Activated T-helper 2 cell treated with anti-CD3 and anti-CD28 coated beads, Interferon-gamma antibody, Interleukin-2, Interleukin-4, amounts not matched to agents 10 μg/mL and 5 μg/mL and 100 μg/mL, durations not matched to agents 14 hours and 24 hours and 36 hours (primary cell): ENCODE measurements at regions not wholly inside any gene's neighbourhood (a gene's known extent, or its start where the extent isn't known, plus 50 kb on each side); places are given as distances from the start of the nearest gene placed in this dataset.

Experiments
- DNase-seq: peaks from one replicate; pipeline ENCODE4 v3.0.0; 2021; ENCODE audit warnings: low spot score
- H3K27ac Mint-ChIP-seq: one replicate; pipeline ENCODE4 v1.8.0; 2021; ENCODE audit warnings: mixed read lengths
- H3K27me3 Mint-ChIP-seq: one replicate; pipeline ENCODE4 v1.8.0; 2021; ENCODE audit warnings: low read depth, mixed read lengths
- H3K36me3 Mint-ChIP-seq: one replicate; pipeline ENCODE4 v1.8.0; 2021; ENCODE audit warnings: low read depth, mixed read lengths
- H3K4me1 Mint-ChIP-seq: one replicate; pipeline ENCODE4 v1.8.0; 2021; ENCODE audit warnings: low read depth, mixed read lengths
- H3K4me3 Mint-ChIP-seq: one replicate; pipeline ENCODE4 v1.8.0; 2021; ENCODE audit warnings: low read depth, mild to moderate bottlenecking, moderate library complexity, mixed read lengths
- H3K9me3 Mint-ChIP-seq: one replicate; pipeline ENCODE4 v1.8.0; 2021; ENCODE audit warnings: mixed read lengths
- intact Hi-C: fragments of 100-400 bp; cut with micrococcal nuclease; formaldehyde crosslinking; loops from one replicate; pipeline ENCODE4 v1.15.1; 2023

DNA sequence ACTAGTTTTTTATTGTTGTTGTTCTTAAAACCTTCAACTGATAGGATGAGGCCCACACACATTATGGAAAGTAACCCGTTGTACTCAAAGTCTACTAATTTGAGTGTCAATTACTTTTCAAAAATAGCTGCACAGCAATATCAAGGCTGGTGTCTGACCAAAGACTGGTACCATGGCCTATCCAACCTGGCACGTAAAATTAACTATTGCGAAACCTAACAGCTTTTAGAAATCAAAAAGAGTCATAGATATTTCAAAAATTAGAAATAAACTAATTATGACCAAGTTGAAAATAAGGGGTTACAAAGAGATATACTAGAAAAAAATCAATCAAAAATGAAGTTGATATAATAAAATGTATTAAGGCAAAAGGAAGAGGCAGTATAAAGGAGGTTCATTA, 501.5 kb upstream of the SLC8A1 start:
- Mint-ChIP-seq H3K27ac (no peak overlapping the region), H3K4me3 (no peak overlapping the region), H3K9me3 (no peaks in the 10 kb centered on the region), H3K27me3 (no peaks in the 10 kb centered on the region), H3K36me3 (no peaks in the 10 kb centered on the region), H3K4me1 (no peaks in the 10 kb centered on the region)
- no peak for DNase-seq
- intact Hi-C loops = no loop called here

DNA sequence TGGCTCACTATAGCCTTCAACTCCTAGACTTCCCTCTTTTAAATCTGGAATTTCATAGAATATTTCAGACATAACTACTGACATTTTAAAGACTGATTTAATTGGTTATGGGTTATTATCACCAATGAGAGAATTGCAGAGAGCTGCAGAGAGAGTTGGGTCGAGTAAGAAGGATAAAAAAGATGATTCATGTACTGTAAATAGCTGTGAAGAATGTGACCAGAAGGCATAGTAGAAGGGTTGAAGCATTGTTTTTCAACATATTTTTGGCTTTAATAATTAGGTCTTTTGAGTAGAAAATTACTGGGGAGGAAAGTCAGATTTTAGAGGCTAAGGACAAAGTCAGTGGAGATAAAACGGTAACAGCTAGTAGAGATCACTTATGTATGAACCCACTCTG, 503.2 kb upstream of the SLC8A1 start:
- no peak for DNase-seq
- H3K27ac Mint-ChIP-seq = no peak overlapping the region
- no peaks in the 10 kb centered on the region for H3K4me1 Mint-ChIP-seq
- H3K27me3 Mint-ChIP-seq = no peaks in the 10 kb centered on the region
- no peaks in the 10 kb centered on the region for H3K9me3 Mint-ChIP-seq
- H3K4me3 Mint-ChIP-seq = no peak overlapping the region
- intact Hi-C loops = no loop called here
- no peaks in the 10 kb centered on the region for H3K36me3 Mint-ChIP-seq

DNA sequence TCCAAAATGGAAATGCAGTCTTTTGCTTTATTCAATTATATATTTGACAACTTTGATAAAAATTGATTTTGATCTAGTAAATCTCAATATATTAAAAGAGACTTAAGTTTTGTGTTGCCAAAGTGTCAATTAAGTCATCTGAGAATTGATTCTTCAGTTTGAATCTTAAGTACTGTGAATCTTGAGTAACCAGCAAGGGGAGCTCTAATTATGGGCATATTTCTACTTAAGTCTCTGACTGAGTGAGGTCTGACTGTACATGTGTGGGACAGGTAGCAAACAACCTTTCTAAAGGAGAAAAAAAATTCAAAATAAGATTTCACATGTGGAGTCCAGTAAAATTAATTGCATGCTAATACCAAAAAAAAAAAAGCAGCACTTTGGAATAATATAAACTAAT, 503.7 kb upstream of the SLC8A1 start:
- no peaks in the 10 kb centered on the region for H3K36me3 Mint-ChIP-seq
- H3K9me3 Mint-ChIP-seq = no peaks in the 10 kb centered on the region
- no peaks in the 10 kb centered on the region for H3K27me3 Mint-ChIP-seq
- no peak overlapping the region for H3K4me3 Mint-ChIP-seq
- DNase-seq = no peak
- H3K4me1 Mint-ChIP-seq = no peaks in the 10 kb centered on the region
- intact Hi-C loops = no loop called here
- H3K27ac Mint-ChIP-seq = no peak overlapping the region

DNA sequence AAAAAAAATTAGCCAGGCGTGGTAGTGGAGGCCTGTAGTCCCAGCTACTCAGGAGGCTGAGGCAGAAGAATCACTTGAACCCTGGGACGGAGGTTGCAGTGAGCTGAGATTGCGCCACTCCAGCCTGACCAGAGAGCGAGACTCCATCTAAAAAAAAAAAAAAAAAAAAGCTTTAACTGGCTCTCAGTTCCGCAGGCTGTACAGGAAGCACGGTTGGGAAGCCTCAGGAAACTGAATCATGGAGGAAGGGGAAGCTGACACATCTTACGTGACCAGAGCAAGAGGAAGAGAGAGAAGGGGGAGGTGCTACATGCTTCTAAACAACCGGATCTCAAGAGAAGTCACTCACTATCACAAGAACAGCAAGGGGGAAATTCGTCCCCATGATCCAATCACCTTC, 505.6 kb upstream of the SLC8A1 start:
- H3K4me1 Mint-ChIP-seq = no peaks in the 10 kb centered on the region
- no peak for DNase-seq
- intact Hi-C loops = no loop called here
- H3K4me3 Mint-ChIP-seq = no peak overlapping the region
- no peaks in the 10 kb centered on the region for H3K36me3 Mint-ChIP-seq
- H3K27ac Mint-ChIP-seq = no peak overlapping the region
- H3K9me3 Mint-ChIP-seq = no peaks in the 10 kb centered on the region
- H3K27me3 Mint-ChIP-seq = no peaks in the 10 kb centered on the region

DNA sequence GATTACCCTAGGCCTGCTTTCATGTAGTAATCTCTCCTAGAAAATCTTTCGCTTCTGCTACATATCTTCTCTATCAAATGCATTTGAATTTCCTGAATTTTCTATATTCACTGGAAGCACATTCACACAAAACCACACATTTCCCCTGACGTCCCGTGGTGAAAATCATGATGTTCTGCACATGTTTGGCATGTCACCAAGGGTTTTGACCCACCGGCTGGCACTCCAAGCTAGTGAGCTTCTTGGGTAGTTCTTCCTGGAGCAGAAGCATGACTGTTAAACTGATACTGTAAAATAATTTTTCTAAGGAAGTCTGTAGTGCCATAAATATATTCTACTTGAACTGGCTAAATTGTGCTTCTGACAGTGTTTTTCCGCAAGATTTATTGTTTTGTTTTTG, 510.1 kb upstream of the SLC8A1 start:
- no peak overlapping the region for H3K4me3 Mint-ChIP-seq
- no peaks in the 10 kb centered on the region for H3K36me3 Mint-ChIP-seq
- H3K27ac Mint-ChIP-seq = no peak overlapping the region
- intact Hi-C loops = no loop called here
- no peaks in the 10 kb centered on the region for H3K27me3 Mint-ChIP-seq
- no peaks in the 10 kb centered on the region for H3K4me1 Mint-ChIP-seq
- no peaks in the 10 kb centered on the region for H3K9me3 Mint-ChIP-seq
- no peak for DNase-seq

DNA sequence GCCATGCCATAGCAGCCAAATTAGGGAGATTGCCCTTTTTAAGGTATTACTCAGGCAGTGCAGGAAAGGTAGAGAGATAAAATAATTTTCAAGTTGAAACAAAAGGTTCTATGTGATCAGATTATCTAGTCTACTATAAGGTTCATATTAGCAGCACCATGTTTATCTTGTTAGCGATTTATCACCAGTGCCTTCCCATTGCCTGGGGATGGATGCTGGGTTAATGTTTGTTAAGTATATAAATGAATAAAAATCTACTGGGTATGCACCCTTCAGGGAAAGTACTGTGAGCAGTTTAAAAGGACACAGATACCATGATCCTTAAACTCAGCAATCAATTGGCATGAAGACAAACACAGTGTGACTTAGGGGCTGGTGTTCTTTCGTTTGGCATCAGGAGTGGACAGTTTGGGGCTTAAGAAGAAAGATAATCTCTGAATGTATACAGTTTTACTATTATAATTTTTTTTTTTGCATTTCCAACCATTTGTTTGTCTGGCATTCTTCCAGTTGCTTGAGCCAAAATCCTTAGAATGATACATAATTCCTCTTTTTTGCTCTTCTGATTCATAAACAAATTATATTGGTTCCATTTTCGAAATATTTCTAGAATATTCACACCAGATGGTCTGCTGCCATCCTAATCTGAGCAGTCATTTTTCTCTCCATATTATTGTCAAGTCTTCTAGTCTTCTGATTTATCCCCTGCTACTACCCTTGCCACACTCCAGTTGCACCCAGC, 512.8 kb upstream of the SLC8A1 start:
- no peaks in the 10 kb centered on the region for H3K27me3 Mint-ChIP-seq
- peaks cover 4% of the 10 kb centered on the region for H3K9me3 Mint-ChIP-seq
- no peak overlapping the region for H3K27ac Mint-ChIP-seq
- DNase-seq = no peak
- no peak overlapping the region for H3K4me3 Mint-ChIP-seq
- no peaks in the 10 kb centered on the region for H3K36me3 Mint-ChIP-seq
- H3K4me1 Mint-ChIP-seq = no peaks in the 10 kb centered on the region
- intact Hi-C loops = no loop called here

DNA sequence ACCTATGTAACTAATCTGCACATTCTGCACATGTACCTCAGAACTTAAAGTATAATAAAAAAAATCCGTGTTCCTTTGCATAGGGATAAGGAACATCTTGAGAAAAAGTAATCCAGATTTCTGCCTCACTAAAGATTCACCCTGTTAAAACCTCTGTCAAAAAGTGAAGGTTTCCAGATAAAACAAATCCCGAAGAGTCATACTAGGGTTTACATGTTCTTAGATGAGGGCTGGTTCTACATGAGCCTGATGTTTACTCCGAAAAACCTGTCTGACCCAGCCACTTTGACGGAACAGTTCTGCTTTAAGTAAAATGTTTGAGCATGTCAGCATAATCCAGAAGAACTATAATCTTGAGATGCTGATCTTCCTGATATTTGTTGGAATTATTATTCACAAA, 515.6 kb upstream of the SLC8A1 start:
- intact Hi-C loops = no loop called here
- no peak overlapping the region for H3K27ac Mint-ChIP-seq
- no peak overlapping the region for H3K4me3 Mint-ChIP-seq
- H3K4me1 Mint-ChIP-seq = no peaks in the 10 kb centered on the region
- H3K27me3 Mint-ChIP-seq = no peaks in the 10 kb centered on the region
- no peak for DNase-seq
- peaks cover 4% of the 10 kb centered on the region for H3K9me3 Mint-ChIP-seq
- H3K36me3 Mint-ChIP-seq = no peaks in the 10 kb centered on the region

DNA sequence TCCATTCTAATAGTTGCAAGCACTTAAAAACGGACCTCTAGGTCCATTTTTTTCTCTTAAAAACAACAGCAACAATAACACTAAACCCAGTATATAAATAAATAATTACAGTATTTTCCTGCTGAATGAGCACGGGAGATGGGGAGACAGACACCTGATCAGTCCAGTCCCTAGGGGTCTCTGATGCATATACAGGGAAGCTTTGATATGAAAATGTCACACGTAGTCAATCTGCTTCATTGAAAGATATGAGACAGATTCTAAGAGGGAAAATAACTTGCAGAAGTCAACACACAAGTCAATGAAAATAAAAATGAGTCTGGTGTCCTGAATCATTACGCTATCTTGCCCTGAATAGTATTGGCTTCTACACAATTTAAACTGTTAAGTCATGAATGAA, 523.3 kb upstream of the SLC8A1 start:
- H3K27ac Mint-ChIP-seq = no peak overlapping the region
- H3K27me3 Mint-ChIP-seq = no peaks in the 10 kb centered on the region
- H3K4me1 Mint-ChIP-seq = no peaks in the 10 kb centered on the region
- H3K36me3 Mint-ChIP-seq = no peaks in the 10 kb centered on the region
- no peaks in the 10 kb centered on the region for H3K9me3 Mint-ChIP-seq
- no peak overlapping the region for H3K4me3 Mint-ChIP-seq
- intact Hi-C loops = no loop called here
- no peak for DNase-seq

DNA sequence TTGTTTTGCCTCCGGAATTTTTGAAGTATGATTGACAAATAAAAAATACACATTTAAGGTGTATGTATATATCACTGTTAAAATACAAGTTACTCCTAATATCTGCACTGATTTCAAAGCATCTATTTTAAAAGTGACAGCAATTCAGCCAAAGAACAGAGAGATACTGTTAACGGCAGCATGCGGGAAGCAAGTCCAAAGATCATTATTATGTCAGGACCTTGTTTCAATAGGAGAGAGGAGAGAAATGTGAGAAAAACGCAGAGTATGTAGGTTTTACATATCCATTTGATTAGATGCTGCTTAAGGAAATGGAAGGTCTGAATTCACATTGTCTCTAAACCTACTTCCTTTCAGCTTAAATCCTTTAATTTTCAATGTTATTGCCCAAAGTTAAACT, 545.5 kb upstream of the SLC8A1 start:
- Mint-ChIP-seq H3K27ac (no peak overlapping the region), H3K27me3 (no peaks in the 10 kb centered on the region)

DNA sequence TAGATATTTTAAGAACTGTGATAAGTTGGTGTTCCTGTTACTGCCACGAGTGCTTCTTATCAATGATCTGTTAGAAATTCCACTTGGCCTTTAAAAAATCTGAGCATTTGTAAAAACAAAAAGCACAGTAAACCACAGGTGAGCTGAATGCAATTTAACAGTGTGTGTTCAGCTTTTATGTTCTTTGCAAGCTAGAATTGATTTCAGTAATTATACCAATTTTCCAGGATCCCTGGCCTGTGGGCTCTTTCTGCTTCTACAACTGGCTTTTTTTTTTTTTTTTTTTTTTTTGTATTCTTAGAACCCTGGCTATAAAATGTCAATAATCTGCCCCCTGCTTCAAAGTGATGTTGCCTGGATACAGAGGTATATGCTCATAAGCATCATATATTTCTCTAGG, 548.5 kb upstream of the SLC8A1 start:
- H3K9me3 Mint-ChIP-seq = peaks cover 3% of the 10 kb centered on the region
- no peaks in the 10 kb centered on the region for H3K36me3 Mint-ChIP-seq
- H3K27ac Mint-ChIP-seq = no peak overlapping the region
- DNase-seq = no peak
- H3K4me3 Mint-ChIP-seq = no peak overlapping the region
- H3K27me3 Mint-ChIP-seq = no peaks in the 10 kb centered on the region
- H3K4me1 Mint-ChIP-seq = no peaks in the 10 kb centered on the region
- intact Hi-C loops = no loop called here

More for the DNA sequence above, 545.5 kb upstream of the SLC8A1 start:
- no peak overlapping the region for H3K4me3 Mint-ChIP-seq
- intact Hi-C loops = no loop called here
- no peak for DNase-seq
- no peaks in the 10 kb centered on the region for H3K4me1 Mint-ChIP-seq
- peaks cover 3% of the 10 kb centered on the region for H3K9me3 Mint-ChIP-seq
- no peaks in the 10 kb centered on the region for H3K36me3 Mint-ChIP-seq

DNA sequence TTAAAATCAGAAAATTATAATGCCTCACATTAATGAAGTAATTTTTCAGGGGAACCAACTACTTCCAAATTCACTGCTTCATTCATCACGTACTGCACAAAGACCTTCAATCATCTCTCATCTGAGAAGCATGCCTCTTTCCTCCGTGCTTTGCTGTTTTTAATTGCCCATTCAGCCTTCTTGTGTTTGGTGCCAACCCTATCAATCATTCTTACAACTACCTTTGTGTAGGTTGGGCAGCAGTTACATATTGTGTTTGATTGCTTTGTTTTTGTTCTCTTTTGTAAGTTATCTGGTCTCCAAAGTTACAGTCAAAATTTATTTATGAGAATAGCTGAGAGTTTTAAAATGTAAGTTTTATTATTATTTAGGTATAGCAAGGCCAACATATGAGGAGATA, 549.0 kb upstream of the SLC8A1 start:
- H3K4me1 Mint-ChIP-seq = no peaks in the 10 kb centered on the region
- no peak overlapping the region for H3K4me3 Mint-ChIP-seq
- intact Hi-C loops = no loop called here
- H3K27ac Mint-ChIP-seq = no peak overlapping the region
- no peaks in the 10 kb centered on the region for H3K27me3 Mint-ChIP-seq
- peaks cover 3% of the 10 kb centered on the region for H3K9me3 Mint-ChIP-seq
- DNase-seq = no peak
- H3K36me3 Mint-ChIP-seq = no peaks in the 10 kb centered on the region

DNA sequence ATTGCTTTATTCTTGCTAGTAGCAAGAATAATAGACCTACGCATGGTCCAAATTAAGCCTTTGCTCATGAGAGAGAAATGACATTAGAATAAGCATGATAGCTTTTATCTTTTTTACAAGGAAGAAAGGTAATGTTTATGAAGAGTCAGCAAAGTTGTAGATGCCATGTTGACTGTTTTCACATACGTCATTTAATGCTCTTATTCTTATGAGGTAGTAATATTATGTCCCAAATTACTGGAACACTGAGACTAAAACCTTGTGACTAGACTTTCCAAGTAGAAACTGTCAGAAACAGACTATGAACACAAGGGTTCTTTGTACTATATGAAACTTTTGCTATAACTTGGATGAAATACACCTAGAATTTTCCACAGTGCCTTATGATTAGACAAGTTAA, 552.8 kb upstream of the SLC8A1 start:
- no peaks in the 10 kb centered on the region for H3K27me3 Mint-ChIP-seq
- H3K4me3 Mint-ChIP-seq = no peak overlapping the region
- H3K9me3 Mint-ChIP-seq = no peaks in the 10 kb centered on the region
- no peak for DNase-seq
- no peaks in the 10 kb centered on the region for H3K36me3 Mint-ChIP-seq
- H3K4me1 Mint-ChIP-seq = no peaks in the 10 kb centered on the region
- intact Hi-C loops = no loop called here
- no peak overlapping the region for H3K27ac Mint-ChIP-seq

DNA sequence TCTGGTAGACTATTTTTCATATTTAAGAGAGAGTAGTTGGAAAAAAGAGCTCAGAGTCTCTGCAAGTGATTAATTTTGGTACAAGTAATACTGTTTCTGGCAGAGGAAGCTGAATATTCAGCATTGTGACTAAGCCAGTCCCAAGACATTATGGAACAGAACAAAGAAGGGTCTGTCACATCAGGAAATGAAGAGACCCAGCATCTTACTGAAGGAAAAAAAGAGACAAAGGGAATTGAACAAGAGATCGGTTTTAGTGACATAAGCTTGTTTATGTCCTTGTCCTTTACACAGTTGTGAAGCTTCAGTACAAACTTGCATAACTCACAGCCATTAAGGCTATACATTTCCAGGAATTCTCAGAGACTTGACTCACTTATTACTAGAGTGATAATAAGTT, 568.5 kb upstream of the SLC8A1 start:
- H3K9me3 Mint-ChIP-seq = no peaks in the 10 kb centered on the region
- no peak overlapping the region for H3K27ac Mint-ChIP-seq
- intact Hi-C loops = no loop called here
- no peaks in the 10 kb centered on the region for H3K36me3 Mint-ChIP-seq
- H3K4me1 Mint-ChIP-seq = no peaks in the 10 kb centered on the region
- H3K4me3 Mint-ChIP-seq = no peak overlapping the region
- H3K27me3 Mint-ChIP-seq = no peaks in the 10 kb centered on the region
- DNase-seq = no peak

DNA sequence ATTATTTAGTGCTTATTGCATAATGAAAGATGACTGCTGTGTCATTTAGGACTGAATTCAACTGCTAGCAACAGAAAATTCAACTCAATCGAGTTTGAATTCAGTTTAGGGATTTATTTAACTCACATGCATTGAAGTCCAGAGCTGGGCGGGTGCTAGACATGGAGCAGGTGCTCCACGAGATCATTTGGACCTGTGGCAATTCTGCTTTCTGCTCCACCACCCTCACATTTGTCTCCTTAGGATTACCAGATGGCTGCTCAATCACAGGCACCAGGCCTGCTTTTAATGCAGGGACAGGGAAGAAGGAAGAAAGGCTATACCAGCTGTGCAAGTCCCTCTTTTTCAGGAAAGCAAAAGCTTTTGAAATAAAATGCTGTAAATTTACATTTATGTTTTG, 572.9 kb upstream of the SLC8A1 start:
- intact Hi-C loops = no loop called here
- Mint-ChIP-seq H3K9me3 (no peaks in the 10 kb centered on the region), H3K4me3 (no peak overlapping the region)

More for the DNA sequence above, 572.9 kb upstream of the SLC8A1 start:
- Mint-ChIP-seq H3K36me3 (no peaks in the 10 kb centered on the region), H3K4me1 (no peaks in the 10 kb centered on the region), H3K27ac (no peak overlapping the region), H3K27me3 (no peaks in the 10 kb centered on the region)
- DNase-seq = no peak
